ENCODE measurements at regions not wholly inside any gene's neighbourhood (a gene's known extent, or its start where the extent isn't known, plus 50 kb on each side); places are given as distances from the start of the nearest gene placed in this dataset.

- Mint-ChIP-seq H3K36me3 (ENCODE audit: unreplicated experiment) (peaks cover 10% of the 10 kb centered on the region), H3K27me3 (ENCODE audit: unreplicated experiment) (no peaks in the 10 kb centered on the region), H3K4me1 (ENCODE audit: low read depth, unreplicated experiment) (no peaks in the 10 kb centered on the region), H3K27ac (ENCODE audit: unreplicated experiment) (no peak overlapping the region), H3K9me3 (ENCODE audit: unreplicated experiment) (peaks cover 1% of the 10 kb centered on the region), H3K4me3 (ENCODE audit: unreplicated experiment) (no peak overlapping the region)
- TF ChIP-seq CTCF (IDR thresholded peaks at IDR 0.05; ENCODE audit: partially characterized antibody, unreplicated experiment) = no peak
- no peak for DNase-seq
These were observed 130.8 kb upstream of the PLEKHG7 start for GRCh38 chr12:92571844-92572543.

GRCh38 chr12:92571169-92571568, 131.6 kb upstream of the PLEKHG7 start:
- Mint-ChIP-seq H3K4me1 (ENCODE audit: low read depth, unreplicated experiment) (no peaks in the 10 kb centered on the region), H3K9me3 (ENCODE audit: unreplicated experiment) (peaks cover 1% of the 10 kb centered on the region), H3K27me3 (ENCODE audit: unreplicated experiment) (no peaks in the 10 kb centered on the region), H3K4me3 (ENCODE audit: unreplicated experiment) (no peak overlapping the region), H3K36me3 (ENCODE audit: unreplicated experiment) (peaks cover 10% of the 10 kb centered on the region), H3K27ac (ENCODE audit: unreplicated experiment) (no peak overlapping the region)
- no peak for DNase-seq
- no peak for TF ChIP-seq CTCF (IDR thresholded peaks at IDR 0.05; ENCODE audit: partially characterized antibody, unreplicated experiment)

- Mint-ChIP-seq H3K27ac (ENCODE audit: unreplicated experiment) (no peak overlapping the region), H3K27me3 (ENCODE audit: unreplicated experiment) (no peaks in the 10 kb centered on the region), H3K9me3 (ENCODE audit: unreplicated experiment) (peaks cover 1% of the 10 kb centered on the region), H3K36me3 (ENCODE audit: unreplicated experiment) (peaks cover 10% of the 10 kb centered on the region), H3K4me3 (ENCODE audit: unreplicated experiment) (no peak overlapping the region), H3K4me1 (ENCODE audit: low read depth, unreplicated experiment) (no peaks in the 10 kb centered on the region)
- peak; percentile 86 for TF ChIP-seq CTCF (IDR thresholded peaks at IDR 0.05; ENCODE audit: partially characterized antibody, unreplicated experiment)
- peak; percentile 25 for DNase-seq
These were observed 132.6 kb upstream of the PLEKHG7 start for GRCh38 chr12:92570056-92570753.

GRCh38 chr12:92568691-92569090, 134.1 kb upstream of the PLEKHG7 start:
- H3K9me3 Mint-ChIP-seq (ENCODE audit: unreplicated experiment) = no peaks in the 10 kb centered on the region
- no peak for TF ChIP-seq CTCF (IDR thresholded peaks at IDR 0.05; ENCODE audit: partially characterized antibody, unreplicated experiment)
- no peaks in the 10 kb centered on the region for H3K4me1 Mint-ChIP-seq (ENCODE audit: low read depth, unreplicated experiment)
- no peak overlapping the region for H3K27ac Mint-ChIP-seq (ENCODE audit: unreplicated experiment)
- no peak for DNase-seq
- no peaks in the 10 kb centered on the region for H3K27me3 Mint-ChIP-seq (ENCODE audit: unreplicated experiment)
- peaks cover 10% of the 10 kb centered on the region for H3K36me3 Mint-ChIP-seq (ENCODE audit: unreplicated experiment)
- no peak overlapping the region for H3K4me3 Mint-ChIP-seq (ENCODE audit: unreplicated experiment)

- Mint-ChIP-seq H3K4me3 (ENCODE audit: unreplicated experiment) (no peak overlapping the region), H3K9me3 (ENCODE audit: unreplicated experiment) (no peaks in the 10 kb centered on the region), H3K27ac (ENCODE audit: unreplicated experiment) (no peak overlapping the region), H3K4me1 (ENCODE audit: low read depth, unreplicated experiment) (no peaks in the 10 kb centered on the region), H3K36me3 (ENCODE audit: unreplicated experiment) (no peaks in the 10 kb centered on the region), H3K27me3 (ENCODE audit: unreplicated experiment) (no peaks in the 10 kb centered on the region)
- TF ChIP-seq CTCF (IDR thresholded peaks at IDR 0.05; ENCODE audit: partially characterized antibody, unreplicated experiment) = no peak
- DNase-seq = no peak
These were observed 136.3 kb upstream of the PLEKHG7 start for GRCh38 chr12:92566448-92567019.
